ENCODE measurements at regions not wholly inside any gene's neighbourhood (a gene's known extent, or its start where the extent isn't known, plus 50 kb on each side); places are given as distances from the start of the nearest gene placed in this dataset.

DNA sequence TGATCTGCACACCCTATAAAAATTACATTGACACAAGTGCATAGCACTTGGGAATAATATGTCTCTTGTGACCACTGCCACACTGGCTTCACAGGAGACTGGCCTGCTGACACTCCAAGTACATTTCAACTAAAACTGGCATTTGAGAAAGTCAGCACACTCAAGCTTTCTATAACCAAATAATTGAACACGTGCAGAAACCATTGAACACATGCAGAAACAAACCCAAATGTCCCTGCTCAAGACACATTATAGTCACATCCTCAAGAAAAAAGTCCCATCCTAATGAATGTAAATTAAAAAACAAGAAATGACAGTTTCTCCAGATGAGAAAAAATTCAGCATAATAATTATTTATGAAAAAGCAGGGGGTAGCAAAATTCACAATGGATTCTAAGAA, 1859.1 kb upstream of the PCDH20 start:
- H3K79me2 ChIP-seq (ENCODE audit: control insufficient read depth, insufficient read depth, low read length) = no peaks in the 10 kb centered on the region
- no peak for FAIRE-seq
- RAD21 ChIA-PET (ENCODE audit: unreplicated experiment) = no interaction called here
- no peak overlapping the region for H3K9ac ChIP-seq (ENCODE audit: control insufficient read depth, insufficient read depth, low read length)
- H4K20me1 ChIP-seq (ENCODE audit: control insufficient read depth, insufficient read depth) = no peaks in the 10 kb centered on the region
- no peak for ATAC-seq
- H2AFZ ChIP-seq (ENCODE audit: control insufficient read depth, low read depth, low read length) = no peak overlapping the region
- no peaks in the 10 kb centered on the region for H3K4me1 ChIP-seq (ENCODE audit: control insufficient read depth, insufficient read depth, low read length)
- TF ChIP-seq FOXK2 (IDR thresholded peaks at IDR 0.05) (no peak), IKZF1 (conservative IDR thresholded peaks at IDR 0.05) (no peak), SUZ12 (IDR thresholded peaks at IDR 0.05; ENCODE audit: unreplicated experiment) (no peak), BACH1 (IDR thresholded peaks at IDR 0.05; ENCODE audit: borderline replicate concordance) (no peak), EZH2 (IDR thresholded peaks at IDR 0.05; ENCODE audit: borderline replicate concordance, control insufficient read depth, low read depth, low read length) (no peak), ZNF24 (IDR thresholded peaks at IDR 0.05) (no peak), RELB (IDR thresholded peaks at IDR 0.05; ENCODE audit: low read depth) (no peak), FOXM1 (IDR thresholded peaks at IDR 0.05; ENCODE audit: low read depth, low read length) (no peak), ZNF207 (IDR thresholded peaks at IDR 0.05; ENCODE audit: borderline replicate concordance) (no peak), NR2F1 (conservative IDR thresholded peaks at IDR 0.05) (no peak), SMAD1 (IDR thresholded peaks at IDR 0.05; ENCODE audit: low read depth, partially characterized antibody) (no peak), ZBTB11 (CRISPR knock-in tag; IDR thresholded peaks at IDR 0.05) (no peak)
- TF ChIP-seq, protein P1, sequence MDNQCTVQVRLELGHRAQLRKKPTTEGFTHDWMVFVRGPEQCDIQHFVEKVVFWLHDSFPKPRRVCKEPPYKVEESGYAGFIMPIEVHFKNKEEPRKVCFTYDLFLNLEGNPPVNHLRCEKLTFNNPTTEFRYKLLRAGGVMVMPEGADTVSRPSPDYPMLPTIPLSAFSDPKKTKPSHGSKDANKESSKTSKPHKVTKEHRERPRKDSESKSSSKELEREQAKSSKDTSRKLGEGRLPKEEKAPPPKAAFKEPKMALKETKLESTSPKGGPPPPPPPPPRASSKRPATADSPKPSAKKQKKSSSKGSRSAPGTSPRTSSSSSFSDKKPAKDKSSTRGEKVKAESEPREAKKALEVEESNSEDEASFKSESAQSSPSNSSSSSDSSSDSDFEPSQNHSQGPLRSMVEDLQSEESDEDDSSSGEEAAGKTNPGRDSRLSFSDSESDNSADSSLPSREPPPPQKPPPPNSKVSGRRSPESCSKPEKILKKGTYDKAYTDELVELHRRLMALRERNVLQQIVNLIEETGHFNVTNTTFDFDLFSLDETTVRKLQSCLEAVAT (IDR thresholded peaks at IDR 0.05) = no peak
- TF ChIP-seq, protein P2, sequence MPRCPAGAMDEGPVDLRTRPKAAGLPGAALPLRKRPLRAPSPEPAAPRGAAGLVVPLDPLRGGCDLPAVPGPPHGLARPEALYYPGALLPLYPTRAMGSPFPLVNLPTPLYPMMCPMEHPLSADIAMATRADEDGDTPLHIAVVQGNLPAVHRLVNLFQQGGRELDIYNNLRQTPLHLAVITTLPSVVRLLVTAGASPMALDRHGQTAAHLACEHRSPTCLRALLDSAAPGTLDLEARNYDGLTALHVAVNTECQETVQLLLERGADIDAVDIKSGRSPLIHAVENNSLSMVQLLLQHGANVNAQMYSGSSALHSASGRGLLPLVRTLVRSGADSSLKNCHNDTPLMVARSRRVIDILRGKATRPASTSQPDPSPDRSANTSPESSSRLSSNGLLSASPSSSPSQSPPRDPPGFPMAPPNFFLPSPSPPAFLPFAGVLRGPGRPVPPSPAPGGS (IDR thresholded peaks at IDR 0.05; ENCODE audit: borderline replicate concordance, insufficient read depth, low read depth, low read length, poor library complexity, severe bottlenecking) = no peak
- TF ChIP-seq, protein P3, sequence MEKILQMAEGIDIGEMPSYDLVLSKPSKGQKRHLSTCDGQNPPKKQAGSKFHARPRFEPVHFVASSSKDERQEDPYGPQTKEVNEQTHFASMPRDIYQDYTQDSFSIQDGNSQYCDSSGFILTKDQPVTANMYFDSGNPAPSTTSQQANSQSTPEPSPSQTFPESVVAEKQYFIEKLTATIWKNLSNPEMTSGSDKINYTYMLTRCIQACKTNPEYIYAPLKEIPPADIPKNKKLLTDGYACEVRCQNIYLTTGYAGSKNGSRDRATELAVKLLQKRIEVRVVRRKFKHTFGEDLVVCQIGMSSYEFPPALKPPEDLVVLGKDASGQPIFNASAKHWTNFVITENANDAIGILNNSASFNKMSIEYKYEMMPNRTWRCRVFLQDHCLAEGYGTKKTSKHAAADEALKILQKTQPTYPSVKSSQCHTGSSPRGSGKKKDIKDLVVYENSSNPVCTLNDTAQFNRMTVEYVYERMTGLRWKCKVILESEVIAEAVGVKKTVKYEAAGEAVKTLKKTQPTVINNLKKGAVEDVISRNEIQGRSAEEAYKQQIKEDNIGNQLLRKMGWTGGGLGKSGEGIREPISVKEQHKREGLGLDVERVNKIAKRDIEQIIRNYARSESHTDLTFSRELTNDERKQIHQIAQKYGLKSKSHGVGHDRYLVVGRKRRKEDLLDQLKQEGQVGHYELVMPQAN (conservative IDR thresholded peaks at IDR 0.05) = no peak
- no peaks in the 10 kb centered on the region for H3K27me3 ChIP-seq (replicated peaks in 1 of 2; ENCODE audit: control insufficient read depth in 2 of 2, insufficient read depth in 2 of 2, low read length in 1 of 2)
- POLR2A ChIA-PET = no interaction called here
- CTCF ChIA-PET = no interaction called here
- no TSS peak for BruUV-seq (replicated peaks)
- 0% methylated on average over 1 of the region's 1 CpG for whole genome bisulfite sequencing (ENCODE audit: insufficient coverage, insufficient replicate concordance, low lambda C conversion rate, missing lambda C conversion rate)
- no peaks in the 10 kb centered on the region for H3K36me3 ChIP-seq (ENCODE audit: control insufficient read depth in 2 of 2, insufficient read depth in 2 of 2, low read length in 1 of 2)
- DNase-seq (ENCODE audit: low read depth, low spot score) = no peak
- in situ Hi-C loops (cut with MboI) (no loop called here), intact Hi-C loops (cut with micrococcal nuclease; ENCODE audit: unreplicated experiment) (no loop called here)
- SMC1A ChIA-PET (ENCODE audit: uncharacterized antibody, unreplicated experiment) = no interaction called here
- H3K9me3 ChIP-seq (replicated peaks; ENCODE audit: control insufficient read depth, insufficient read depth, low read length) = no peaks in the 10 kb centered on the region
- no peak overlapping the region for H3K4me3 ChIP-seq
- no peak overlapping the region for H3K27ac ChIP-seq (ENCODE audit: control insufficient read depth, insufficient read depth)
- no peak overlapping the region for H3K4me2 ChIP-seq (ENCODE audit: control insufficient read depth, insufficient read depth)
